ENCODE measurements at regions not wholly inside any gene's neighbourhood (a gene's known extent, or its start where the extent isn't known, plus 50 kb on each side); places are given as distances from the start of the nearest gene placed in this dataset.
A peak's percentile ranks its signal among the peaks of the same experiment; 100 is the strongest.

- Histone ChIP-seq H3K9me3 (ENCODE audit: control insufficient read depth in 4 of 4, insufficient read depth in 3 of 4, low read length in 3 of 4) (no peaks in the 10 kb centered on the region), H3K4me3 (no peak overlapping the region), H3K36me3 (ENCODE audit: control insufficient read depth in 4 of 4, insufficient read depth in 4 of 4, low read length in 4 of 4) (no peaks in the 10 kb centered on the region), H3K4me1 (ENCODE audit: control insufficient read depth in 5 of 5, insufficient read depth in 5 of 5, low read length in 5 of 5) (no peaks in the 10 kb centered on the region), H3K9ac (ENCODE audit: insufficient read depth in 1 of 2, low read length in 2 of 2) (no peak overlapping the region), H3K27me3 (ENCODE audit: control insufficient read depth in 3 of 3, insufficient read depth in 3 of 3, low read length in 2 of 3) (no peaks in the 10 kb centered on the region), H3K27ac (ENCODE audit: low read depth in 1 of 2, low read length in 1 of 2) (no peak overlapping the region)
- no peak for ATAC-seq (ENCODE audit: insufficient read depth, low FRiP score)
- no peak for TF ChIP-seq CTCF (IDR thresholded peaks at IDR 0.05; ENCODE audit: control extremely low read depth, extremely low read depth)
- no peak for DNase-seq
Observed at GRCh38 chr18:44143072-44143471, 537.6 kb upstream of the SETBP1 start.

DNA sequence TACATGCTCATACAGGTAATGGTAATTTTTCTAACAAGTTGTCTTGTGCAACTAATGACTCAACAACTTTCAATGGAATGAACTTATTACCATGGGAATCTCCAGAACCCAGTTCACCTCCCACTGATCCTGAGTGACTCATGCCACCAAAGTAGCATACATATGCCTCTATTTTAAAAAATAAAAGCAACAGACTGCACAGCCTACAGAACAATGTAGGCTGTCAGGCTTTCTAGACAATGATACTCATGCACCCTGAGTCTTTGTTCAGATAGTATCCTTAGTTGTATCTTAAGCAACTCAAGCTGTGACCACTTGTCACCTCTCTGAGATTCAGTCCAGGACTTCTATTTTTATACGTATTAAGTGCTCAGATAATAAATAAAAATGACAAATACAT is 531.0 kb upstream of the SETBP1 start:
- ATAC-seq (ENCODE audit: insufficient read depth, low FRiP score), result no peak
- TF ChIP-seq CTCF (IDR thresholded peaks at IDR 0.05; ENCODE audit: control extremely low read depth, extremely low read depth), result no peak
- DNase-seq, result no peak
- Histone ChIP-seq H3K4me3 (no peak overlapping the region), H3K27me3 (ENCODE audit: control insufficient read depth in 3 of 3, insufficient read depth in 3 of 3, low read length in 2 of 3) (no peaks in the 10 kb centered on the region), H3K27ac (ENCODE audit: low read depth in 1 of 2, low read length in 1 of 2) (no peak overlapping the region), H3K9ac (ENCODE audit: insufficient read depth in 1 of 2, low read length in 2 of 2) (no peak overlapping the region), H3K36me3 (ENCODE audit: control insufficient read depth in 4 of 4, insufficient read depth in 4 of 4, low read length in 4 of 4) (no peaks in the 10 kb centered on the region), H3K4me1 (ENCODE audit: control insufficient read depth in 5 of 5, insufficient read depth in 5 of 5, low read length in 5 of 5) (peaks cover 0 to 9% (median 3%) of the 10 kb centered on the region in 5 donors), H3K9me3 (ENCODE audit: control insufficient read depth in 4 of 4, insufficient read depth in 3 of 4, low read length in 3 of 4) (no peaks in the 10 kb centered on the region)
- WGBS, 2 donors, result 65 to 79% methylated on average over 1 of the region's 1 CpG

DNA sequence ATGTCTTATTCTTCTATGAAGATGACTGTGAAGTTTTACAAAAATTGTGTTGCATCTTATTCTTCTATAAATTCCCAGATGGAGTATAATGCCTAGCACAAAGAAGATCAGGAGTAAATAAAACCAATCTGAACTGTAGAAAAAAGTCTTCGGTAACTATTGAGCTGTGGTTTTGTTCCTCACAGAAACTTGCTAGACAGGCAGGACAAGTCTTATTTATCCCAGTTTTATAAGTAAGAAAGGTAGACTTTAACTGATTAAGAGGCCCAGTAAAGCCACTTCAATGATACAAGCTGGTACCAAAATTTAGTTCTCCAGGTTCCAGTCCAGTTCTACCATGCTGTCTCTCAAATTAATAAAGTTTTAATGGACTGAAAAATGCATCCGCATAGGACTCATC is 526.7 kb upstream of the SETBP1 start:
- H3K4me1 ChIP-seq (ENCODE audit: control insufficient read depth in 5 of 5, insufficient read depth in 5 of 5, low read length in 5 of 5), result peaks cover 0 to 7% (median 3%) of the 10 kb centered on the region in 5 donors
- H3K9me3 ChIP-seq (ENCODE audit: control insufficient read depth in 4 of 4, insufficient read depth in 3 of 4, low read length in 3 of 4), result no peaks in the 10 kb centered on the region
- no peak overlapping the region for H3K4me3 ChIP-seq
- H3K36me3 ChIP-seq (ENCODE audit: control insufficient read depth in 4 of 4, insufficient read depth in 4 of 4, low read length in 4 of 4), result no peaks in the 10 kb centered on the region
- no peaks in the 10 kb centered on the region for H3K27me3 ChIP-seq (ENCODE audit: control insufficient read depth in 3 of 3, insufficient read depth in 3 of 3, low read length in 2 of 3)
- TF ChIP-seq CTCF (IDR thresholded peaks at IDR 0.05; ENCODE audit: control extremely low read depth, extremely low read depth), result no peak
- ATAC-seq (ENCODE audit: insufficient read depth, low FRiP score) (no peak), DNase-seq (peak in 1 of 3 donors; percentile 15)
- WGBS, 2 donors, result 65 to 87% methylated on average over 2 of the region's 2 CpGs
- no peak overlapping the region for H3K27ac ChIP-seq (ENCODE audit: low read depth in 1 of 2, low read length in 1 of 2)
- H3K9ac ChIP-seq (ENCODE audit: insufficient read depth in 1 of 2, low read length in 2 of 2), result no peak overlapping the region

- H3K9me3 ChIP-seq (ENCODE audit: control insufficient read depth in 4 of 4, insufficient read depth in 3 of 4, low read length in 3 of 4), result no peaks in the 10 kb centered on the region
- no peak for TF ChIP-seq CTCF (IDR thresholded peaks at IDR 0.05; ENCODE audit: control extremely low read depth, extremely low read depth)
- WGBS, 2 donors, result 86 to 91% methylated on average over 3 of the region's 3 CpGs
- H3K27me3 ChIP-seq (ENCODE audit: control insufficient read depth in 3 of 3, insufficient read depth in 3 of 3, low read length in 2 of 3), result no peaks in the 10 kb centered on the region
- no peak overlapping the region for H3K4me3 ChIP-seq
- H3K27ac ChIP-seq (ENCODE audit: low read depth in 1 of 2, low read length in 1 of 2), result no peak overlapping the region
- H3K4me1 ChIP-seq (ENCODE audit: control insufficient read depth in 5 of 5, insufficient read depth in 5 of 5, low read length in 5 of 5), result peaks cover 0 to 5% (median 0%) of the 10 kb centered on the region in 5 donors
- DNase-seq, result peak in 1 of 3 donors; percentile 7
- no peaks in the 10 kb centered on the region for H3K36me3 ChIP-seq (ENCODE audit: control insufficient read depth in 4 of 4, insufficient read depth in 4 of 4, low read length in 4 of 4)
- ATAC-seq (ENCODE audit: insufficient read depth, low FRiP score), result no peak
- H3K9ac ChIP-seq (ENCODE audit: insufficient read depth in 1 of 2, low read length in 2 of 2), result no peak overlapping the region
Observed at GRCh38 chr18:44156126-44156525, 524.6 kb upstream of the SETBP1 start.

All from lung (tissue), 11 donors.